K562 (cell line): ENCODE measurements at regions not wholly inside any gene's neighbourhood (a gene's known extent, or its start where the extent isn't known, plus 50 kb on each side); places are given as distances from the start of the nearest gene placed in this dataset.
A peak's percentile ranks its signal among the peaks of the same experiment; 100 is the strongest.

Experiments used
- ATF2 ChIP-seq: sonication (generic); formaldehyde crosslinking; IDR thresholded peaks from 2 replicates; pipeline ENCODE4 v1.8.1; 2022; ENCODE audit warnings: missing genetic modification reagents
- CLOCK ChIP-seq: fragments of 250-450 bp; sonication (Bioruptor Pico); IDR thresholded peaks from 2 replicates; pipeline ENCODE4 v1.4.0; 2020; ENCODE audit warnings: mild to moderate bottlenecking, moderate library complexity, borderline replicate concordance
- E2F3 ChIP-seq: fragments of 250-450 bp; sonication (Bioruptor Pico); IDR thresholded peaks from 2 replicates; pipeline ENCODE4 v1.4.0; 2020; ENCODE audit warnings: mild to moderate bottlenecking
- ELF4 ChIP-seq: fragments of 450-650 bp; formaldehyde crosslinking; IDR thresholded peaks from 2 replicates; pipeline ENCODE4 v1.4.0; 2022; ENCODE audit warnings: missing genetic modification characterization
- HMG20A ChIP-seq: fragments of 450-650 bp; formaldehyde crosslinking; conservative IDR thresholded peaks from 2 replicates; pipeline ENCODE4 v1.4.0; 2020; ENCODE audit warnings: mild to moderate bottlenecking, mixed read lengths
- PHF21A ChIP-seq: fragments of 450-650 bp; IDR thresholded peaks from 2 replicates; pipeline ENCODE4 v1.6.1; 2017; ENCODE audit warnings: low read depth, borderline replicate concordance
- RFX5 ChIP-seq: IDR thresholded peaks from 2 replicates; pipeline ENCODE4 v1.6.1; 2011; ENCODE audit warnings: low read depth, mild to moderate bottlenecking, improper control_type of control experiment, low read length
- SMC3 ChIP-seq: conservative IDR thresholded peaks from 2 replicates; pipeline ENCODE4 v1.6.1; 2011; ENCODE audit warnings: low read depth, low read length, improper control_type of control experiment; ENCODE audit not compliant: insufficient read depth
- TCFL5 ChIP-seq: fragments of 250-450 bp; sonication (Bioruptor Pico); conservative IDR thresholded peaks from 2 replicates; pipeline ENCODE4 v1.6.1; 2021; ENCODE audit warnings: mild to moderate bottlenecking, moderate library complexity, matching md5 sums
- TEAD1 ChIP-seq, 2 experiments: fragments of 450-650 bp in 1 of 2; sonication (generic) in 1 of 2; formaldehyde crosslinking; IDR thresholded peaks; 2 replicates each; pipeline versions ENCODE4 v1.4.0 to v1.8.0; 2020 to 2022; ENCODE audit warnings: mild to moderate bottlenecking in 2 of 2, missing genetic modification reagents in 1 of 2
- ZBTB17 ChIP-seq: fragments of 450-650 bp; formaldehyde crosslinking; IDR thresholded peaks from 2 replicates; pipeline ENCODE4 v1.4.0; 2020; ENCODE audit warnings: mild to moderate bottlenecking
- ZFP1 ChIP-seq: fragments of 450-650 bp; formaldehyde crosslinking; IDR thresholded peaks from 2 replicates; pipeline ENCODE4 v1.4.0; 2020; ENCODE audit warnings: mild to moderate bottlenecking, mixed read lengths
- ZNF174 ChIP-seq: fragments of 250-450 bp; sonication (Bioruptor Pico); IDR thresholded peaks from 2 replicates; pipeline ENCODE4 v1.4.0; 2020; ENCODE audit warnings: mild to moderate bottlenecking
- ZNF239 ChIP-seq: fragments of 250-450 bp; sonication (Bioruptor Pico); IDR thresholded peaks from 2 replicates; pipeline ENCODE4 v1.4.0; 2020; ENCODE audit warnings: mild to moderate bottlenecking
- ZNF311 ChIP-seq: fragments of 250-450 bp; sonication (Bioruptor Pico); IDR thresholded peaks from 2 replicates; pipeline ENCODE4 v1.4.0; 2020; ENCODE audit warnings: mild to moderate bottlenecking, moderate library complexity
- ZNF444 ChIP-seq: fragments of 250-450 bp; sonication (Bioruptor Pico); IDR thresholded peaks from 2 replicates; pipeline ENCODE4 v1.4.0; 2020; ENCODE audit warnings: mild to moderate bottlenecking, moderate library complexity
- ZNF586 ChIP-seq: fragments of 450-650 bp; formaldehyde crosslinking; conservative IDR thresholded peaks from 2 replicates; pipeline ENCODE4 v1.4.0; 2020; ENCODE audit warnings: mild to moderate bottlenecking, moderate library complexity
- ZNF668 ChIP-seq: fragments of 250-450 bp; sonication (Bioruptor Pico); IDR thresholded peaks from 2 replicates; pipeline ENCODE4 v1.8.0; 2022; ENCODE audit warnings: mild to moderate bottlenecking, inconsistent platforms
- ZSCAN32 ChIP-seq: fragments of 450-650 bp; formaldehyde crosslinking; IDR thresholded peaks from 2 replicates; pipeline ENCODE4 v1.4.0; 2020; ENCODE audit warnings: mild to moderate bottlenecking, moderate library complexity
- TF ChIP-seq, protein P1 (sequence below): fragments of 450-650 bp; formaldehyde crosslinking; IDR thresholded peaks from 2 replicates; pipeline ENCODE4 v1.4.0; 2020; ENCODE audit warnings: mild to moderate bottlenecking
- TF ChIP-seq, protein P2 (sequence below), 3 experiments: IDR thresholded peaks in 2 of 3; conservative IDR thresholded peaks in 1 of 3; 2 replicates each; pipeline ENCODE4 v1.5.1; 2011 to 2012; ENCODE audit warnings: low read length in 3 of 3, mild to moderate bottlenecking in 3 of 3, control low read depth in 2 of 3, improper control_type of control experiment in 1 of 3, inconsistent platforms in 1 of 3, low read depth in 1 of 3, mixed read lengths in 1 of 3, moderate library complexity in 1 of 3; ENCODE audit not compliant: insufficient read depth in 2 of 3

DNA sequence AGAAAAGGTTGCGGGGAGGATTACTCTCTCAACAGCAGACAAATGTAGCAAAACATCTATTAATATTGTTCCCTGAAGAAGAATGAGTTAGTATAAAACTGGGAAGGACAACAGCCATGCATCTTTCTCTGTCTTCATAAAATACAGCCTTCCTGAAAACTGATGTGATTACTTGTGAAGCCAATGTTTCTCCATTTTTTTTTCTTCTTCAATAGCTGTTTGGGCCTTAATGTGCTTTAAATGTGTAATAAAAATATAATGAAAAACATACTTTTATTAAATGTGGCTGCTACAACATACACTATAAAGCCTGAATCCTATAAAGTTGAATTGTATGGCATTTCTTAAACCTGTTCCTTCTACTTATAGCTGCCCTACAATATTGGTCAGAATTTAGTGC lies 146.3 kb upstream of the LMCD1 start (continued):
- TF ChIP-seq ZSCAN32 (CRISPR knock-in tag) (peak; percentile 71), ZNF586 (peak; percentile 79; the same call in 1 of the 2 replicates), HMG20A (peak; percentile 65; the same call in 1 of the 2 replicates), ATF2 (no peak), PHF21A (no peak), TEAD1 (CRISPR knock-in tag; IDR thresholded peaks at IDR 0.05) (peak in 1 of 2 experiments; percentile 65; a peak in 2 of 4 replicates), CLOCK (CRISPR knock-in tag) (peak; percentile 92), SMC3 (no peak), ZNF311 (CRISPR knock-in tag) (peak; percentile 95), RFX5 (no peak), ZBTB17 (CRISPR knock-in tag) (peak; percentile 93), ZNF668 (CRISPR knock-in tag) (peak; percentile 78; the same call in 1 of the 2 replicates), ZNF444 (peak; percentile 93), ZFP1 (CRISPR knock-in tag) (peak; percentile 93), ZNF239 (CRISPR knock-in tag) (peak; percentile 83), TCFL5 (CRISPR knock-in tag) (peak; percentile 88), ZNF174 (peak; percentile 81; the same call in 1 of the 2 replicates), ELF4 (CRISPR knock-in tag) (no peak; the same call in 1 of the 2 replicates), E2F3 (peak; percentile 92)
- TF ChIP-seq, protein P1, sequence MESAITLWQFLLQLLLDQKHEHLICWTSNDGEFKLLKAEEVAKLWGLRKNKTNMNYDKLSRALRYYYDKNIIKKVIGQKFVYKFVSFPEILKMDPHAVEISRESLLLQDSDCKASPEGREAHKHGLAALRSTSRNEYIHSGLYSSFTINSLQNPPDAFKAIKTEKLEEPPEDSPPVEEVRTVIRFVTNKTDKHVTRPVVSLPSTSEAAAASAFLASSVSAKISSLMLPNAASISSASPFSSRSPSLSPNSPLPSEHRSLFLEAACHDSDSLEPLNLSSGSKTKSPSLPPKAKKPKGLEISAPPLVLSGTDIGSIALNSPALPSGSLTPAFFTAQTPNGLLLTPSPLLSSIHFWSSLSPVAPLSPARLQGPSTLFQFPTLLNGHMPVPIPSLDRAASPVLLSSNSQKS = peak; percentile 87; the same call in 1 of the 2 replicates
- TF ChIP-seq, protein P2, sequence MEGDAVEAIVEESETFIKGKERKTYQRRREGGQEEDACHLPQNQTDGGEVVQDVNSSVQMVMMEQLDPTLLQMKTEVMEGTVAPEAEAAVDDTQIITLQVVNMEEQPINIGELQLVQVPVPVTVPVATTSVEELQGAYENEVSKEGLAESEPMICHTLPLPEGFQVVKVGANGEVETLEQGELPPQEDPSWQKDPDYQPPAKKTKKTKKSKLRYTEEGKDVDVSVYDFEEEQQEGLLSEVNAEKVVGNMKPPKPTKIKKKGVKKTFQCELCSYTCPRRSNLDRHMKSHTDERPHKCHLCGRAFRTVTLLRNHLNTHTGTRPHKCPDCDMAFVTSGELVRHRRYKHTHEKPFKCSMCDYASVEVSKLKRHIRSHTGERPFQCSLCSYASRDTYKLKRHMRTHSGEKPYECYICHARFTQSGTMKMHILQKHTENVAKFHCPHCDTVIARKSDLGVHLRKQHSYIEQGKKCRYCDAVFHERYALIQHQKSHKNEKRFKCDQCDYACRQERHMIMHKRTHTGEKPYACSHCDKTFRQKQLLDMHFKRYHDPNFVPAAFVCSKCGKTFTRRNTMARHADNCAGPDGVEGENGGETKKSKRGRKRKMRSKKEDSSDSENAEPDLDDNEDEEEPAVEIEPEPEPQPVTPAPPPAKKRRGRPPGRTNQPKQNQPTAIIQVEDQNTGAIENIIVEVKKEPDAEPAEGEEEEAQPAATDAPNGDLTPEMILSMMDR (IDR thresholded peaks at IDR 0.05 in 2 of 3, conservative IDR thresholded peaks at IDR 0.05 in 1 of 3; ENCODE audit: insufficient read depth in 2 of 3, low read depth in 1 of 3, low read length in 3 of 3) = no peak
